ENCODE measurements at regions not wholly inside any gene's neighbourhood (a gene's known extent, or its start where the extent isn't known, plus 50 kb on each side); places are given as distances from the start of the nearest gene placed in this dataset.

- TF ChIP-seq CTCF (IDR thresholded peaks at IDR 0.05) (no peak), POLR2A (IDR thresholded peaks at IDR 0.05) (no peak)
Measured at GRCh38 chr9:111179577-111179976, 141.3 kb upstream of the LPAR1 start.

Data from body of pancreas (tissue), 4 donors.